H1 (cell line): ENCODE measurements at regions not wholly inside any gene's neighbourhood (a gene's known extent, or its start where the extent isn't known, plus 50 kb on each side); places are given as distances from the start of the nearest gene placed in this dataset.

Experiments used
- BCL11A ChIP-seq, 2 experiments: IDR thresholded peaks; one replicate each; pipeline ENCODE4 v1.6.1; 2011; ENCODE audit warnings: low read depth in 2 of 2, low read length in 2 of 2, mild to moderate bottlenecking in 2 of 2
- FOSL1 ChIP-seq: IDR thresholded peaks from 2 replicates; pipeline ENCODE4 v1.6.1; 2011; ENCODE audit warnings: mild to moderate bottlenecking, low read depth, low read length, moderate library complexity; ENCODE audit not compliant: insufficient read depth
- TAF7 ChIP-seq: optimal IDR thresholded peaks from 2 replicates; pipeline ENCODE3; 2011; ENCODE audit warnings: low read depth, mild to moderate bottlenecking, inconsistent platforms, low read length, moderate library complexity, borderline replicate concordance

GRCh38 chr5:124962735-124963134, 216.3 kb upstream of the ZNF608 start (continued):
- TF ChIP-seq BCL11A (IDR thresholded peaks at IDR 0.05; ENCODE audit: low read depth in 2 of 2, low read length in 2 of 2): no peak
- TF ChIP-seq TAF7: no peak
- no peak for TF ChIP-seq FOSL1
- TF ChIP-seq, all 59 proteins: peak for 0
